Stimulated activated CD4-positive, alpha-beta T cell treated with anti-CD3 and anti-CD28 coated beads, Interleukin-4, amount 100 ng/mL, for 48 hours (primary cell): ENCODE measurements at regions not wholly inside any gene's neighbourhood (a gene's known extent, or its start where the extent isn't known, plus 50 kb on each side); places are given as distances from the start of the nearest gene placed in this dataset.
A peak's percentile ranks its signal among the peaks of the same experiment; 100 is the strongest.

ENCODE experiments used
- DNase-seq, 2 donors: peaks; one replicate each; pipeline ENCODE4 v3.0.0-alpha.2; 2020; ENCODE audit warnings: low read depth in 2 of 2

- no peak for DNase-seq
Measured at GRCh38 chr5:10876006-10876744, 115.1 kb upstream of the DAP start.

- DNase-seq = no peak
Measured at GRCh38 chr5:10875201-10875768, 114.3 kb upstream of the DAP start.

GRCh38 chr5:10874541-10874940 is 113.5 kb upstream of the DAP start:
- DNase-seq = no peak

DNA sequence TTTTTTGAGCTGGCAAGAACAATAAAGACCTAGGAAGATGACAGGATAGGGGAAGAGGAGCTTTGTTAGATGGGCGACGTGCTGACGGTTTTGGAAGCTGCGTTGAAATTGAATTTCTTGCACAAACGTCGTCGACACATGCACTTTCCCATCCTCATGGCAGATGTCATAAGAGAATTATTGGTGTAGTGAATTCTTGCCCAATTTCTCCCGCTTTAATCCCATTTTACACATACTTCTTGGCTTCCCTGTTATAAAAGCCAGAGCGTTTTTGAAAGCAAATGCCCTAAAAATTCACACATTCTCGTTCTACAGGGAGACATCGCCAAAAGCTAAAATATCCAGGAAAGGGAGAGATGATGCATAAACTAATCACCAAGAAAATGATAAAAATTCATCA is 109.8 kb upstream of the DAP start:
- DNase-seq = no peak

DNA sequence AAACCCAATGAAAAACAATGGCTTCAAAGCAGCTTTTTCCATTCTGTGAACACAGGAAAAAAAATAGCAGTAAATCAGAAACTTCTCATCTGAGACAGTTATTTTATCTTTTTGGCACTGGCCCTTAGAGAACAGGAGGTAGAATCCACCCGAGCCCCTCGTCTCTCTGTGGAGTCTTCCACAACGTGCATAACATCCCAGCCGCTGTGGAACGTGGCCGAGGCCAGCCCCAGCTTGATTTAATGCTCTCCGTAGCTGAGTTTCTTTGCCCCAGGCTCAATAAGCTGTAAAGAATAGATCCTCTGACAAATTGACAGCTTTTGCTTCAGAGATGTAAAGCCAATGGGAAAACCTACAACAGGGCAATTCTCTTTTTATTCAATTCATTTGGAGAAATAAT is 107.9 kb upstream of the DAP start:
- no peak for DNase-seq

DNA sequence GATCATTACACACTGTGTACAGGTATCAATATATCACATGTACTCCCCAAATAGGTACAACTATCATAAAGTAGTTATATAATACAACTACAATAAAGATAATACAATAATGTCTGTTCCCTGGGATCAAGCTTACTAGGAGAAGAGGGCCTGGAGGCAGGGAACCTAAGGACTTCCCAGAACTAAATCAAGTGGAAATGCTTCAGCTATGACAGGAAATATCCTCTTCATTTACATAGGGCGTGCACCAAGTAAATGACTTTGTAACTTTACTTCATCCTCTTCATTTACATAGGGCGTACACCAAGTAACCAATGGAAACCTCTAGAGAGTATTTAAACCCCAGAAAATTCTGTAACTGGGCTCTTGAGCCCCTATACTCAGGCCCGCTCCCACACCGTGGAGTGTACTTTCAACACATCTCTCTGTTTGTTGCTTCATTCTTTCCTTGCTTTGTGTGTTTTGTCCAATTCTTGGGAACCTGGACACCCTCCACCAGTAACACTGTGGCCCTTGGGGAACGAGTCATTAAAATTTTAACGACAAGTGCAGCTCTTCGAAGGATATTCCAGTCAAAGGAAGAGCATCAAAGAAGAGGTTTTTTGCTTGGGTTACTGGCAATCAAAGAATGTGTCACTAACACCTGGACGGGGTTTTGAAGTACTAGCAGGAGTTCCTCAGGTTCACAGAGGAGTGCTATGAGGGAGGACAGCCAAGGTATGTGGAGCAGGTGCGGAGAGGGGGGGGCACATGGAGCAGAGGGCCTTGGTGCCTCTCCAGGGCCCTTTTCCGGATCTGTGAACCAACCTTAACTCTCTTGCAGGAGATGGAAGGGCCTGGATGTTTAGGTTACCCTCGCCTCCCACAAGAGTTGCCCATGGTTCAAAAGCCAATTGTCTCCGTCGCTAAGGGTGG is 106.6 kb upstream of the DAP start:
- no peak for DNase-seq

GRCh38 chr5:10866913-10867312 is 105.9 kb upstream of the DAP start:
- DNase-seq = no peak

DNA sequence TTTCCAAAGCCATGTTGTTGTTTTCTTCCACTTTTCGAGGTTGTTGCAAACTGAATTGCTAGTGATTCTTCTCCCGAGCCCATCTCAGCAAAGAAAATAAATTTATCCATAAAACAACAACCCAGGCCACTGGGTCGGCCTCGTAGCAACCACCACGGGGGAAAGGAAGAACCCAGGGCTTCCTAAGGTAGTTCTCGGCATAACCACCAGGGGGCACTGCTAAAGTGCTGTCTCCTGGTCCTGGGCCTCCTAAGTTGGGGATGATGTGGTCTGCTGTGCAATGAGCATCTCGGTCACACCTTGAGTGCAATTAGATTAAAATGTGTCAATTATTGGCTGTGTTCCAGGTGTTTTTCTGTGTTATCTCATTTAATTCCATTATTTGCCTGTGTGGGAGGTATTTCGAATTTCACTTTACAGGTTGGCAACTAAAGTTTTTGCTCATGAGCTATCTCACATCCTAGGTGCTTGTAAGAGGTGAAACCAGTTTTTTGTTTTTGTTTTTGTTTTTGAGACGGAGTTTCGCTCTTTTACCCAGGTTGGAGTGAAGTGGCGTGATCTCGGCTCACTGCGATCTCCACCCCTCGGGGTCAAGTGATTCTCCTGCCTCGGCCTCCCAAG is 102.8 kb upstream of the DAP start:
- DNase-seq = peak; percentile 42 to 68

GRCh38 chr5:10862085-10862484 is 101.1 kb upstream of the DAP start:
- no peak for DNase-seq

- DNase-seq = no peak
Measured at GRCh38 chr5:10861423-10861790, 100.4 kb upstream of the DAP start.

- DNase-seq = no peak
Measured at GRCh38 chr5:10860645-10861422, 99.8 kb upstream of the DAP start.

- DNase-seq = no peak
Measured at GRCh38 chr5:10860196-10860543, 99.1 kb upstream of the DAP start.

DNA sequence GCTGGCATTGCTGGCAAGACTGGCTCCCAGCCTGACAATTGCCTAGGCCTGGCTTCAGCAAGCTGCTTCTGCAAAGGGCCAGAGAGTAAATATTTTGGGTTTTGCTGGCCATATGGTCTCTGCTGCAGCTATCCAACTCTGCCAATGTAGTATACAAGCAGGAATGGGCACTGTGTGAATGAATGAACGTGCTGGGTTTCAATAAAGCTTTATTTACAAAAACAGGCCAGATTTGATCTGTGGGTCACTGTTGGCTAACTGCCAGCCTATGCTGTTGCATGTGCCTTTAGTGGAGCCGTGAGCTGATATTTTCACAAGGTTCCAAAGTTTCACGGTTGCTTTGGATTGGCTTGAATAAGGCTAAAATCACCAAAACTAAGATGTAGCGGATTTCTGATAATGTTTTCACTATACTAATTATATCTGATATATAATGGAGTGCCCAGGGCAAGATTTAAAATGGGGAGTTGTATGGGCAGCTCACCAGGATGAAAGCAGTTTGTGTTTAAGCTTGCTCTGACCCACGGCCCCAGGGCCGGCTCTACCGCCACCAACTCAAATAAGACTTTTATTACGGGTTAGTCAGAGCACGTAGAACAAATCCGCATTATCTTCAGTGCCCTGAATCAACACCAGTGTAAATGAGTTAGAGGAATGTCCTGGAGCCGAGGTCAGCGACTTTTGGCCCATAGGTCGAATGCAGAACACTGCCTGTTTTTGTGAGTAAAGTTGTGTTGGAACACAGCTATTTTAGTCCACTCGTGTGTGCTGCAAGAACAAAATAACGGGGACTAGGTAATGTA is 98.6 kb upstream of the DAP start:
- no peak for DNase-seq

DNA sequence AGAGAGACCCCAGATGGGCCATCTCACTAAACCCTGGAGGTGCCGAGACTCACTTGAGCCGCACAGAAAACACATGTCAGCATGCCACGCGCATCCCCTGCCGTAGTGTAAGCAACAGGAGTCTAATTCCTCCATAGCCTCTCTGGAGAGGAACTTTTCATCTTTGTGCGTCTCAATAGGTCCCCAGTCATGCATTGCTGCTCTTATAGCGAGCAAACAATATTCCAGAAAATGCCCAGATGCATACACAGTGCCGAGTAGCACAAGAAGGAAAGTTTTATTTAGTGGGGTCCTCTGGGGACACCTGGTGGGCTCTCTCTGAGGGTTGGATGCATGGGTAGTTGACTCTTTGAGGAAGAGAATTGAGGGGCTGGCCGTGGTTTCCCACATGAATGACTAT is 97.9 kb upstream of the DAP start:
- DNase-seq = no peak

DNA sequence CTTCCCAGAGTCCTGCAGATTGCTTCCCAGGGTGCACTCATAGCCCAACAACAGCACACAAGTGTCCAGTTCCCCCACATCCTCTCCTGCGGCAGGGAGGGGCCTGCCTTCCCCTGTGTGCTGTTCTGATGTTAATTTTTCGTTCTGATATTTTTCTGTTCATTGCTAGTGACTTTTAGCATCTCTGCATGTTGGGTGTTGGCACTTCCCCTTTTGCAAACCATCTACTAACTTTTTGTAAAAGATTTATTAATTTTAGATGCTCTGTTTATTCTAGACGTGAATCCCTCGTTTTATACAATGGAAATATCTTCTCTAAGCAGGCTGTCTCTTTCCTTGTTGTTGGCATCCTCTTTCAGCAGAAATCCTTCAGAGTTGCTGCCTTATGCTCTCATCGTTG is 97.3 kb upstream of the DAP start:
- DNase-seq = no peak

- DNase-seq = no peak
Measured at GRCh38 chr5:10857338-10857733, 96.3 kb upstream of the DAP start.

- DNase-seq = peak; percentile 7 to 45
Measured at GRCh38 chr5:10856683-10857337, 95.8 kb upstream of the DAP start.

DNA sequence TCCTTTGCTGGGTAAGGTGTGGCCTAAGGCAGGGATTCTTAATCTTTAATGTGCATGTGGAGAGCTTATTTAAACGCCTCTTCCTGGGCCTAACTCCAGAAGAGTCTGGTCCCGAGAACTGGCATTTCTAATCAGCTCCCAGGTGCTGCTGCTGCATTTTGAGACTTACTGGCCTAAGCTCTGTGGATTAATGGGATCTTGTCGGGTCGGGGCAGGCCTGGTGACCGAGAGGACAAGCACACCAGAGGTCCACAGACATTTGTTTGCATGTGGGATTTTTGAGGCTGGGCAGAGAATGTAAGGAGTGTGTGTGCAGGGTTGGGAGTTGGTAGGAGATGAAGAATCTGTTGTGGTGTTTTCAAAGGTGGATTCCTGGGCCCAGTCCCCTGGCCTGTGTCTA is 95.0 kb upstream of the DAP start:
- DNase-seq = no peak

DNA sequence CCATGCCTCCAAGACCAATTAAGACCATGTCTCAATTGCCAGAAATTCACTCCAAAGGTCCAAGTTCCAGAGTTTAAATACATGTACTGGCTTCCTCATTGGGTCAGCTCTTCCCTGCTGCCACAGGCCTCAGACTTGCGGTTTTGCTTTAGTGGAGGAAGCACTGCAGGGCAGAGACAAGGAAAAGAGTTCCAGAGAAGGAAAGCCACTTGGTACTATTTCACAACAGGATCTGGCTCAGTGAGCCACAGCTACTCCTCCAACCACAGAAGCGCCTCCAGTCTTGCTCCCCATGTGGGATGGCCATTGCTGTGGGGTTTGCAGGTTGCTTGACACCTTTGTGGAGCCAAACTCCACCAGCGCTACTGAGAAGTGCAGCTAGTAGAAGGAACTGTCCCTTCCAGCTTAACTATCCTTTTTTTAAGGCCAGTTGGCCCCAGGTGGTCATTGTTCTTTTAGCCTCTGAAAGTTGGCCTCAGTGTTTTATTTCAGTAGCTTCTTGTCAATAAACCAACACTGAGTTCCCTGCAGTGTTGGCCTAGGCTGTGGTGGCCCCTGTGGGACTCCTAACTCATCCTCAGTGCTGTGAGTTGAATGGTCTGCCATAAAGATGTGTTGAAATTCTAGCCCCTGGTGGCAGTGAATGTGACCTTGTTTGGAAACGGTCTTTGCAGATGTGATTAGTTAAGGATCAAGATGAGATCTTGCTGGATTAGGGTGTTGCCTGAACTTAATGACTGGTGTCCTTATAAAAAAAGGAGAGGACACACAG is 93.7 kb upstream of the DAP start:
- DNase-seq = no peak

DNA sequence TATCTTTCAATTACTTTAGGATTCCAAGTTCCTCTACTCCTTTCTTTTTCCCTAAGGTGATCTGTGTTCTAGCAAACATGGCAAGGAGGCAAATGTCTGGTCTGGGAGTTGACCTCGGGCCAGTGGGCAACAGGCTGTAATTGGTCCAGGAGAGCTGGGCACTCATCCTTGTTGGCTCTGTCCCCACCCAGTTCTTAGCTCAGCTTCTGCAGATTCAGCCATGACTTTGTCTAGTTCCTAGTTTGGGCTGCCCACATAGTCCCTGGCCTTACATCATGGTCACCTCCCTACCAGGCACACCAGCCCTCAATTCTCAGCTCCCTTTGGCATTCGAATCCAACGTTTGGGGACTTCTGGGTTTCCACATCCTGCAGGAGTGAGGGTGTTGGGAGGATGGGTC is 92.1 kb upstream of the DAP start:
- no peak for DNase-seq
